ENCODE measurements at regions not wholly inside any gene's neighbourhood (a gene's known extent, or its start where the extent isn't known, plus 50 kb on each side); places are given as distances from the start of the nearest gene placed in this dataset.

DNA sequence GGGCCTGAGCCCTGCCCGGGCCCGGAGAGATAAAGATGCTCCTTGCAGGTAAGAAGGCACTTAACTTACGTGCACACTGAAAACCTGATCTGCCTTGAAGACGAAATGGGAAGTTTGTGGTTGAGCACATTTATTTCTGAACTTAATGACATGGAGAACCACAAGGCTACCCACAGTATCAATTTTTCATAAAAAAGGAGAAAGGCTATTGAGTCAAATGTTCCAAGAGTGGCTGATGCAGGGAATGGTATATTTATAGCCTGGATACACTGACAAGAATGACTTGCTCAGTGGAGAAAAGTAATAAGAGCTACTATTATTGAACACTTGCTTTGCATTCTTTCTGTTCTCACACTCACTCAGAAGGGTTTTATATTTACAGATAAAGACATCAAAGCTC lies 419.3 kb downstream of the ACTL7B start:
- Histone ChIP-seq H3K4me1 (ENCODE audit: control insufficient read depth, low read length) (no peaks in the 10 kb centered on the region), H3K9me2 (replicated peaks; ENCODE audit: control insufficient read depth, low read length) (no peaks in the 10 kb centered on the region), H3F3A (ENCODE audit: control insufficient read depth, insufficient read depth) (no peaks in the 10 kb centered on the region), H3K36me3 (ENCODE audit: control insufficient read depth, low read length) (no peaks in the 10 kb centered on the region), H3K4me2 (ENCODE audit: low read length) (no peak overlapping the region), H3K27ac (ENCODE audit: low read depth, low read length) (no peak overlapping the region), H3K27me3 (ENCODE audit: control insufficient read depth, low read length) (no peaks in the 10 kb centered on the region; the same call in 1 of the 2 replicates), H3K9me3 (ENCODE audit: control insufficient read depth, insufficient read depth, low read length) (no peaks in the 10 kb centered on the region), H4K20me1 (ENCODE audit: control insufficient read depth, insufficient read depth, low read depth, low read length) (no peaks in the 10 kb centered on the region), H3K4me3 (ENCODE audit: low read length) (no peak overlapping the region), H3K79me2 (ENCODE audit: control insufficient read depth, low read length) (no peaks in the 10 kb centered on the region)
- no peak for TF ChIP-seq EZH2phosphoT487 (IDR thresholded peaks at IDR 0.05; ENCODE audit: borderline replicate concordance, low read length)
- TF ChIP-seq, protein P1, sequence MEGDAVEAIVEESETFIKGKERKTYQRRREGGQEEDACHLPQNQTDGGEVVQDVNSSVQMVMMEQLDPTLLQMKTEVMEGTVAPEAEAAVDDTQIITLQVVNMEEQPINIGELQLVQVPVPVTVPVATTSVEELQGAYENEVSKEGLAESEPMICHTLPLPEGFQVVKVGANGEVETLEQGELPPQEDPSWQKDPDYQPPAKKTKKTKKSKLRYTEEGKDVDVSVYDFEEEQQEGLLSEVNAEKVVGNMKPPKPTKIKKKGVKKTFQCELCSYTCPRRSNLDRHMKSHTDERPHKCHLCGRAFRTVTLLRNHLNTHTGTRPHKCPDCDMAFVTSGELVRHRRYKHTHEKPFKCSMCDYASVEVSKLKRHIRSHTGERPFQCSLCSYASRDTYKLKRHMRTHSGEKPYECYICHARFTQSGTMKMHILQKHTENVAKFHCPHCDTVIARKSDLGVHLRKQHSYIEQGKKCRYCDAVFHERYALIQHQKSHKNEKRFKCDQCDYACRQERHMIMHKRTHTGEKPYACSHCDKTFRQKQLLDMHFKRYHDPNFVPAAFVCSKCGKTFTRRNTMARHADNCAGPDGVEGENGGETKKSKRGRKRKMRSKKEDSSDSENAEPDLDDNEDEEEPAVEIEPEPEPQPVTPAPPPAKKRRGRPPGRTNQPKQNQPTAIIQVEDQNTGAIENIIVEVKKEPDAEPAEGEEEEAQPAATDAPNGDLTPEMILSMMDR (IDR thresholded peaks at IDR 0.05; ENCODE audit: low read depth, low read length, poor library complexity, severe bottlenecking): no peak

DNA sequence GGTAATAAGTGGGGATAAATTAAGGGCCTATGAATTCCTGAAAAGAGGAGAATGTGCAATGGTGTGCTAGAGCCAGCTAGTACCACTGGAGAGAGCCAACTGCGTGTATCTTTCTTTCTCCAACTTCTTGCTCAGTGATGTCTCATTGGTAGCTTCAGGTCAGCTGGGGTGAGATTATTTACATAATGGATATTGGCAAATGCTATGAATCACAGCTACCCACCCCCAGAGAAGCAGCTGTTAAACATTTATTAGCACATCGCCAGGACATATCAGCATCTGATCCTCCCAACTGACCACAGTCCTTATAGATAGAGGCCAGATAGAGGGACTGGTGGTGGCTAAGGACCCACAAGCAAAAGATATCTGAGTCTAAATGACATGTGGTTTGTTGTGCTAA lies 421.3 kb downstream of the ACTL7B start:
- Histone ChIP-seq H3K9me2 (replicated peaks; ENCODE audit: control insufficient read depth, low read length) (no peaks in the 10 kb centered on the region), H3K27me3 (ENCODE audit: control insufficient read depth, low read length) (no peaks in the 10 kb centered on the region), H3K4me3 (ENCODE audit: low read length) (no peak overlapping the region), H3K4me1 (ENCODE audit: control insufficient read depth, low read length) (no peaks in the 10 kb centered on the region), H3K79me2 (ENCODE audit: control insufficient read depth, low read length) (no peaks in the 10 kb centered on the region), H3K36me3 (ENCODE audit: control insufficient read depth, low read length) (no peaks in the 10 kb centered on the region), H3F3A (ENCODE audit: control insufficient read depth, insufficient read depth) (no peaks in the 10 kb centered on the region), H3K4me2 (ENCODE audit: low read length) (no peak overlapping the region), H3K27ac (ENCODE audit: low read depth, low read length) (no peak overlapping the region), H3K9me3 (ENCODE audit: control insufficient read depth, insufficient read depth, low read length) (no peaks in the 10 kb centered on the region), H4K20me1 (ENCODE audit: control insufficient read depth, insufficient read depth, low read depth, low read length) (no peaks in the 10 kb centered on the region)
- TF ChIP-seq, protein P1 (IDR thresholded peaks at IDR 0.05; ENCODE audit: low read depth, low read length, poor library complexity, severe bottlenecking): no peak
- TF ChIP-seq EZH2phosphoT487 (IDR thresholded peaks at IDR 0.05; ENCODE audit: borderline replicate concordance, low read length): no peak

GRCh38 chr9:108434036-108434435 lies 421.8 kb downstream of the ACTL7B start:
- H3K27me3 ChIP-seq (ENCODE audit: control insufficient read depth, low read length): no peaks in the 10 kb centered on the region
- no peaks in the 10 kb centered on the region for H3K9me2 ChIP-seq (replicated peaks; ENCODE audit: control insufficient read depth, low read length)
- H3K27ac ChIP-seq (ENCODE audit: low read depth, low read length): no peak overlapping the region
- H3K4me2 ChIP-seq (ENCODE audit: low read length): no peak overlapping the region
- H3K79me2 ChIP-seq (ENCODE audit: control insufficient read depth, low read length): no peaks in the 10 kb centered on the region
- H4K20me1 ChIP-seq (ENCODE audit: control insufficient read depth, insufficient read depth, low read depth, low read length): no peaks in the 10 kb centered on the region
- no peaks in the 10 kb centered on the region for H3K36me3 ChIP-seq (ENCODE audit: control insufficient read depth, low read length)
- H3K9me3 ChIP-seq (ENCODE audit: control insufficient read depth, insufficient read depth, low read length): no peaks in the 10 kb centered on the region
- no peak overlapping the region for H3K4me3 ChIP-seq (ENCODE audit: low read length)
- TF ChIP-seq, protein P1 (IDR thresholded peaks at IDR 0.05; ENCODE audit: low read depth, low read length, poor library complexity, severe bottlenecking): no peak
- TF ChIP-seq EZH2phosphoT487 (IDR thresholded peaks at IDR 0.05; ENCODE audit: borderline replicate concordance, low read length): no peak
- H3K4me1 ChIP-seq (ENCODE audit: control insufficient read depth, low read length): no peaks in the 10 kb centered on the region
- no peaks in the 10 kb centered on the region for H3F3A ChIP-seq (ENCODE audit: control insufficient read depth, insufficient read depth)

- no peaks in the 10 kb centered on the region for H3F3A ChIP-seq (ENCODE audit: control insufficient read depth, insufficient read depth)
- no peak overlapping the region for H3K4me2 ChIP-seq (ENCODE audit: low read length)
- H3K9me2 ChIP-seq (replicated peaks; ENCODE audit: control insufficient read depth, low read length): no peaks in the 10 kb centered on the region
- H3K27ac ChIP-seq (ENCODE audit: low read depth, low read length): no peak overlapping the region
- no peaks in the 10 kb centered on the region for H4K20me1 ChIP-seq (ENCODE audit: control insufficient read depth, insufficient read depth, low read depth, low read length)
- no peak overlapping the region for H3K4me3 ChIP-seq (ENCODE audit: low read length)
- H3K36me3 ChIP-seq (ENCODE audit: control insufficient read depth, low read length): no peaks in the 10 kb centered on the region
- H3K79me2 ChIP-seq (ENCODE audit: control insufficient read depth, low read length): no peaks in the 10 kb centered on the region
- H3K9me3 ChIP-seq (ENCODE audit: control insufficient read depth, insufficient read depth, low read length): no peaks in the 10 kb centered on the region
- no peaks in the 10 kb centered on the region for H3K27me3 ChIP-seq (ENCODE audit: control insufficient read depth, low read length)
- H3K4me1 ChIP-seq (ENCODE audit: control insufficient read depth, low read length): no peaks in the 10 kb centered on the region
- TF ChIP-seq, protein P1 (IDR thresholded peaks at IDR 0.05; ENCODE audit: low read depth, low read length, poor library complexity, severe bottlenecking): no peak
- no peak for TF ChIP-seq EZH2phosphoT487 (IDR thresholded peaks at IDR 0.05; ENCODE audit: borderline replicate concordance, low read length)
Measured at GRCh38 chr9:108430655-108431054, 425.1 kb downstream of the ACTL7B start.
